ACHN (cell line): ENCODE measurements at regions not wholly inside any gene's neighbourhood (a gene's known extent, or its start where the extent isn't known, plus 50 kb on each side); places are given as distances from the start of the nearest gene placed in this dataset.

Experiments
- DNase-seq: peaks from one replicate; pipeline ENCODE4 v3.0.0-alpha.2; 2015
- in situ Hi-C: cut with HindIII; loops from 2 replicates; pipeline ENCODE4 v1.10.0; 2017; ENCODE audit warnings: low sequenced_read_pairs, low pct_ligation_motif_present, low pct_unique_long_range_greater_than_20kb

GRCh38 chr2:151097128-151097527 is 164.5 kb downstream of the RBM43 start:
- in situ Hi-C loops: no loop called here
- no peak for DNase-seq

- in situ Hi-C loops: no loop called here
- no peak for DNase-seq
These were observed 165.4 kb downstream of the RBM43 start for GRCh38 chr2:151096235-151096634.

- DNase-seq: no peak
- in situ Hi-C loops: no loop called here
These were observed 166.2 kb downstream of the RBM43 start for GRCh38 chr2:151095463-151095862.

- no peak for DNase-seq
- in situ Hi-C loops: no loop called here
These were observed 170.1 kb downstream of the RBM43 start for GRCh38 chr2:151091583-151091982.

- no peak for DNase-seq
- in situ Hi-C loops: no loop called here
These were observed 174.3 kb downstream of the RBM43 start for GRCh38 chr2:151087377-151087776.

GRCh38 chr2:151085181-151085611 is 176.5 kb downstream of the RBM43 start:
- in situ Hi-C loops: no loop called here
- DNase-seq: no peak

GRCh38 chr2:151083856-151084795 is 177.5 kb downstream of the RBM43 start:
- in situ Hi-C loops: no loop called here
- DNase-seq: no peak

GRCh38 chr2:151078889-151079288 is 182.8 kb downstream of the RBM43 start:
- in situ Hi-C loops: no loop called here

GRCh38 chr2:151071906-151072305 is 189.8 kb downstream of the RBM43 start:
- DNase-seq: no peak
- in situ Hi-C loops: no loop called here

More at GRCh38 chr2:151078889-151079288, 182.8 kb downstream of the RBM43 start:
- DNase-seq: no peak

GRCh38 chr2:151071382-151071781 is 190.3 kb downstream of the RBM43 start:
- in situ Hi-C loops: no loop called here
- DNase-seq: peak; percentile 17

GRCh38 chr2:151070253-151070652 is 191.4 kb downstream of the RBM43 start:
- in situ Hi-C loops: no loop called here
- no peak for DNase-seq

GRCh38 chr2:151067658-151068369 is 193.8 kb downstream of the RBM43 start:
- in situ Hi-C loops: no loop called here
- no peak for DNase-seq

GRCh38 chr2:151063271-151063670 is 198.4 kb downstream of the RBM43 start:
- DNase-seq: no peak
- in situ Hi-C loops: no loop called here

GRCh38 chr2:151060287-151060686 is 201.4 kb downstream of the RBM43 start:
- in situ Hi-C loops: no loop called here
- DNase-seq: no peak

GRCh38 chr2:151056870-151057269 is 204.8 kb downstream of the RBM43 start:
- in situ Hi-C loops: no loop called here
- DNase-seq: no peak

GRCh38 chr2:151053661-151053990 is 208.0 kb downstream of the RBM43 start:
- no peak for DNase-seq
- in situ Hi-C loops: no loop called here

- no peak for DNase-seq
- in situ Hi-C loops: no loop called here
These were observed 208.6 kb downstream of the RBM43 start for GRCh38 chr2:151052850-151053660.

GRCh38 chr2:151051574-151052220 is 210.0 kb downstream of the RBM43 start:
- peak; percentile 61 for DNase-seq
- in situ Hi-C loops: no loop called here
